ENCODE measurements at regions not wholly inside any gene's neighbourhood (a gene's known extent, or its start where the extent isn't known, plus 50 kb on each side); places are given as distances from the start of the nearest gene placed in this dataset.

DNA sequence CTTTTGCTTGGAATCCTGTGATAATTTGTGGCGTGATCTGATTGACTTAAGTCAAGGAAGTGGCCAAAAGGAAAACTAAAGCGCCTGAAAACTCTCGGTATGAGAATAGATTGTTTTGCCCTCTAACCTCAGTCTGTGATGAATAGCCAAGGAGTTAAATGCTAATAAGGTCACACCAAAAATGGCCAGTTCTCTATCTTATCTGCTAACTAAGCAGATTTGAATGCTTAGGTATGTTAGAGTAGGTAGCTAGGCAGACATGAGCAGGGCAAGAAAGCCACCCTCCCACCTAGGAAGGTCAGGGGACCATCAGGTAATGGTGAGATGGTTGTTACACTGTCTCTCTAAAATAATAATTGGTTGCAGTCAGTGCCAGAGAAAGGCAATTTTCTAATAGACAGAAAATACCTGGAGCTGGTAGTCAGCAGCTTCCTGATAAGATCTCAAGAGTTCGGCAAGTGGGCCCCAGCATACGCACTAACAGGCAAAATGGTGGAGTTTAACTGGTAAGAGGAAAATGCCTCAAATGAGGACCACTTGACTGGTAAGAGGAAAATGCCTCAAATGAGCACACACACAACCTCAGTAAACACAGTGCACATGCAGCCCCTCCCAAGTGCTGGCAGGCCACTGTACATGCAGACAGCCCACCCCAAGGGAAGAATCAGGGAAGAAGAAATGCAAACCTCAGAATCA, 468.4 kb downstream of the MBD2 start:
- Histone ChIP-seq H3K36me3 (no peaks in the 10 kb centered on the region), H3K27me3 (ENCODE audit: low read depth) (no peaks in the 10 kb centered on the region), H3K9me3 (no peaks in the 10 kb centered on the region), H3K4me3 (no peak overlapping the region), H3K27ac (peak overlapping the region; percentile 75), H3K4me1 (peaks cover 7% of the 10 kb centered on the region)
- peak; percentile 92 to 93 for ATAC-seq
- DNase-seq: peak; percentile 81
- TF ChIP-seq, protein P1, sequence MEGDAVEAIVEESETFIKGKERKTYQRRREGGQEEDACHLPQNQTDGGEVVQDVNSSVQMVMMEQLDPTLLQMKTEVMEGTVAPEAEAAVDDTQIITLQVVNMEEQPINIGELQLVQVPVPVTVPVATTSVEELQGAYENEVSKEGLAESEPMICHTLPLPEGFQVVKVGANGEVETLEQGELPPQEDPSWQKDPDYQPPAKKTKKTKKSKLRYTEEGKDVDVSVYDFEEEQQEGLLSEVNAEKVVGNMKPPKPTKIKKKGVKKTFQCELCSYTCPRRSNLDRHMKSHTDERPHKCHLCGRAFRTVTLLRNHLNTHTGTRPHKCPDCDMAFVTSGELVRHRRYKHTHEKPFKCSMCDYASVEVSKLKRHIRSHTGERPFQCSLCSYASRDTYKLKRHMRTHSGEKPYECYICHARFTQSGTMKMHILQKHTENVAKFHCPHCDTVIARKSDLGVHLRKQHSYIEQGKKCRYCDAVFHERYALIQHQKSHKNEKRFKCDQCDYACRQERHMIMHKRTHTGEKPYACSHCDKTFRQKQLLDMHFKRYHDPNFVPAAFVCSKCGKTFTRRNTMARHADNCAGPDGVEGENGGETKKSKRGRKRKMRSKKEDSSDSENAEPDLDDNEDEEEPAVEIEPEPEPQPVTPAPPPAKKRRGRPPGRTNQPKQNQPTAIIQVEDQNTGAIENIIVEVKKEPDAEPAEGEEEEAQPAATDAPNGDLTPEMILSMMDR (IDR thresholded peaks at IDR 0.05): no peak
- intact Hi-C loops (cut with DNase I): no loop called here

DNA sequence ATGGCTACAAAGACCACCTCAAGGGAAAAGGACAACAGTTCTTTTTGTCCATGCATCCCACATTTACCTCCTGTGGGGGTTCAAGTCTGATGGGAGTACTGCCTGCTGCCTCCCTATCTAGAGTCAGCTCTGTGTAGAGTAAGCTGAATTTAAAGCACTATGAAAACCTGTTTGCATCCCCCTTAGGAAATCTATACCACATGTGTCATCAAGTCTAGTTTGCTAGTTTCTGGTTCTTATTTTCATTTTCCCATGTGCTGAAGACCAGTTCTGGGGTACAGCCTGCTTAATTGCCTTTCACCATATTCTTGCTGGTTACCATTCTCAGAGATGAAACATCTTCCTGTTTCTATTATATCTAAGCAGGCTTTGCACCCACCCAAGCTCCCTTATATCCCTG, 470.3 kb downstream of the MBD2 start:
- Histone ChIP-seq H3K27ac (no peak overlapping the region), H3K27me3 (ENCODE audit: low read depth) (no peaks in the 10 kb centered on the region), H3K36me3 (no peaks in the 10 kb centered on the region), H3K4me3 (no peak overlapping the region), H3K9me3 (no peaks in the 10 kb centered on the region), H3K4me1 (peaks cover 7% of the 10 kb centered on the region)
- intact Hi-C loops (cut with DNase I): no loop called here
- DNase-seq: no peak
- TF ChIP-seq, protein P1 (IDR thresholded peaks at IDR 0.05): no peak
- ATAC-seq: no peak

DNA sequence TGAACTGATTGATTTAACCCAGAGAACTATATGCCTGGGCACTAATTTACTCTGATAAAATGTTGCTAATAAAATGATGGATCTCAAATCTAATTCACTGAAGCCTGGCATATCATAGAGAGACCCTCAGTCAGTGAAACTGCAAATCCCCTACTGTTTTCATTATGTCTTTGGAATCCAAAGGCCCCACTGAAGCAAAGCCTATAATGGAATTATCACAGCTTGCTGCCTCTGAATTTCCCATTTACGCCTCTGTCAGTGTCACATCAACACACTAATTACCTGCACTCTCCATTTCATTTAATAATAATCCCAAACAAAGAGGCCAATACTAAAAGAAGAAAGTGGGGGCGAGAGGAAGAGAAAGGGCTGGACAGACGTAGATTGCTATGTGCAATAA, 470.9 kb downstream of the MBD2 start:
- H3K27ac ChIP-seq: no peak overlapping the region
- ATAC-seq (no peak), DNase-seq (no peak)
- no peaks in the 10 kb centered on the region for H3K36me3 ChIP-seq
- H3K4me1 ChIP-seq: peaks cover 7% of the 10 kb centered on the region
- no peaks in the 10 kb centered on the region for H3K9me3 ChIP-seq
- H3K27me3 ChIP-seq (ENCODE audit: low read depth): no peaks in the 10 kb centered on the region
- no peak overlapping the region for H3K4me3 ChIP-seq
- TF ChIP-seq, protein P1 (IDR thresholded peaks at IDR 0.05): no peak
- intact Hi-C loops (cut with DNase I): no loop called here

DNA sequence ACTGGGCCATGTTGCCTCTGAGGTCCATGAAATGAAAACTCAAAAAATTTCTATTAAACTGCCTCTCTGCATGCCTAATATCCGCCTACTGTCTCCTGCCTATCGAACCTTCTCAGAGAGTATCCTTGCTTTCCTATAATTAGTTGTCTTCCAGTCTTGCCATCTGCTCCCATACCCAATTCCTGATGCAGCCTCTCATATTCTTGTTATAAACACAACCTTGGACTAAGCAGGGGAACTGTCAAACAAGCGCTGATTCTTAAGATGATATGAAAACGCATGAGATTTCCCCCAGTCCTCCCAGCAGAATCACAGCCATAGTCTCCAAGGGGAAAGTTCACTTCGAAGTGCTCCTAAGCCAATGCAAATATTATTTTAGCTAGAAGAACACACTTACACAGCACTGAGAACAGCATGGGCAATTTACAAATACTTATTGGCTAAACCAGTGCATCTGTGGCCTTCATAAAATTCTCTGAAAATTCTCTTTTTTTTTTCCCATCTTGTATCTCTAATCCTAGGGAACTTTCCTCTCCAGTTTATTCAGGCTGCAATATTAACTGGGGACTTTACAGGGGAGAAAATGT, 471.6 kb downstream of the MBD2 start:
- TF ChIP-seq, protein P1 (IDR thresholded peaks at IDR 0.05): no peak
- H3K27ac ChIP-seq: no peak overlapping the region
- H3K9me3 ChIP-seq: no peaks in the 10 kb centered on the region
- peaks cover 7% of the 10 kb centered on the region for H3K4me1 ChIP-seq
- intact Hi-C loops (cut with DNase I): no loop called here
- no peak for DNase-seq
- peak in 1 of 2 donors; percentile 50 for ATAC-seq
- no peaks in the 10 kb centered on the region for H3K36me3 ChIP-seq
- H3K27me3 ChIP-seq (ENCODE audit: low read depth): no peaks in the 10 kb centered on the region
- H3K4me3 ChIP-seq: no peak overlapping the region

DNA sequence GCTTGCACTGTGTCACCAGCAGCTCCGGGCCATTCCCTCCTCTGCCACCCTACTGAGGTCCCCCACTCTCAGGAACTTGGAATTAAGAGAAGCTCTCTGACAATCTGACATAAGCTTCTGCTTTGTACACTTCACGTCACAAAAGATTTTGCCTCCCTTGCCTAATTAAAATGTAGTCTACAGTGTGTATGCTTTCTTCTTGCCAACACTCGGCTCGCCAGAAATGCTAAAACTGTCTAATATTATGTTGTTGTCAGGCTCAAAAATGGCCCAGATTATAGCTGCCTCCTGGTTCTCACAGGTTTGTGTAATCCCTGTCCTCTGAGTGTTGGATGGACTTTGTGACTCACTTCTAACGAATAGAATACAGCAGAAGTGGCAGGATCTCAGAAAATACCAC, 474.7 kb downstream of the MBD2 start:
- Histone ChIP-seq H3K4me1 (no peaks in the 10 kb centered on the region), H3K9me3 (no peaks in the 10 kb centered on the region), H3K27ac (no peak overlapping the region), H3K36me3 (no peaks in the 10 kb centered on the region), H3K4me3 (no peak overlapping the region), H3K27me3 (ENCODE audit: low read depth) (no peaks in the 10 kb centered on the region)
- no peak for ATAC-seq
- intact Hi-C loops (cut with DNase I): no loop called here
- DNase-seq: no peak
- TF ChIP-seq, protein P1 (IDR thresholded peaks at IDR 0.05): no peak
